ENCODE measurements at regions not wholly inside any gene's neighbourhood (a gene's known extent, or its start where the extent isn't known, plus 50 kb on each side); places are given as distances from the start of the nearest gene placed in this dataset.

- no peaks in the 10 kb centered on the region for H3K9me3 ChIP-seq
- no peaks in the 10 kb centered on the region for H3K36me3 ChIP-seq
- no peaks in the 10 kb centered on the region for H3K27me3 ChIP-seq
Observed at GRCh38 chr6:19427548-19427947, 409.6 kb upstream of the ID4 start.

GRCh38 chr6:19432966-19433498, 404.1 kb upstream of the ID4 start:
- Histone ChIP-seq H3K4me3 (ENCODE audit: low read depth in 1 of 2, low read length in 1 of 2) (no peak overlapping the region), H3K4me1 (ENCODE audit: control insufficient read depth in 1 of 2, insufficient read depth in 1 of 2, low read depth in 1 of 2, low read length in 1 of 2) (no peaks in the 10 kb centered on the region), H3K9me3 (no peaks in the 10 kb centered on the region), H3K27me3 (no peaks in the 10 kb centered on the region), H3K27ac (no peak overlapping the region), H3K36me3 (no peaks in the 10 kb centered on the region)
- no peak for TF ChIP-seq CTCF (IDR thresholded peaks at IDR 0.05)

More at GRCh38 chr6:19427548-19427947, 409.6 kb upstream of the ID4 start:
- no peak overlapping the region for H3K4me3 ChIP-seq (ENCODE audit: low read depth in 1 of 2, low read length in 1 of 2)
- TF ChIP-seq CTCF (IDR thresholded peaks at IDR 0.05), result no peak
- no peaks in the 10 kb centered on the region for H3K4me1 ChIP-seq (ENCODE audit: control insufficient read depth in 1 of 2, insufficient read depth in 1 of 2, low read depth in 1 of 2, low read length in 1 of 2)
- H3K27ac ChIP-seq, result no peak overlapping the region

GRCh38 chr6:19434065-19434464, 403.1 kb upstream of the ID4 start:
- no peaks in the 10 kb centered on the region for H3K9me3 ChIP-seq
- no peaks in the 10 kb centered on the region for H3K27me3 ChIP-seq
- no peaks in the 10 kb centered on the region for H3K36me3 ChIP-seq
- H3K4me3 ChIP-seq (ENCODE audit: low read depth in 1 of 2, low read length in 1 of 2), result no peak overlapping the region
- H3K4me1 ChIP-seq (ENCODE audit: control insufficient read depth in 1 of 2, insufficient read depth in 1 of 2, low read depth in 1 of 2, low read length in 1 of 2), result no peaks in the 10 kb centered on the region
- no peak overlapping the region for H3K27ac ChIP-seq
- no peak for TF ChIP-seq CTCF (IDR thresholded peaks at IDR 0.05)

- no peak overlapping the region for H3K27ac ChIP-seq
- no peaks in the 10 kb centered on the region for H3K36me3 ChIP-seq
- no peak for TF ChIP-seq CTCF (IDR thresholded peaks at IDR 0.05)
- no peaks in the 10 kb centered on the region for H3K9me3 ChIP-seq
- no peak overlapping the region for H3K4me3 ChIP-seq (ENCODE audit: low read depth in 1 of 2, low read length in 1 of 2)
- H3K4me1 ChIP-seq (ENCODE audit: control insufficient read depth in 1 of 2, insufficient read depth in 1 of 2, low read depth in 1 of 2, low read length in 1 of 2), result no peaks in the 10 kb centered on the region
- H3K27me3 ChIP-seq, result no peaks in the 10 kb centered on the region
Observed at GRCh38 chr6:19435755-19436154, 401.4 kb upstream of the ID4 start.

- Histone ChIP-seq H3K9me3 (no peaks in the 10 kb centered on the region), H3K4me1 (ENCODE audit: control insufficient read depth in 1 of 2, insufficient read depth in 1 of 2, low read depth in 1 of 2, low read length in 1 of 2) (no peaks in the 10 kb centered on the region), H3K27ac (no peak overlapping the region), H3K27me3 (no peaks in the 10 kb centered on the region), H3K4me3 (ENCODE audit: low read depth in 1 of 2, low read length in 1 of 2) (no peak overlapping the region), H3K36me3 (no peaks in the 10 kb centered on the region)
- TF ChIP-seq CTCF (IDR thresholded peaks at IDR 0.05), result no peak
Observed at GRCh38 chr6:19438566-19439353, 398.4 kb upstream of the ID4 start.
